B cell (primary cell): ENCODE measurements at regions not wholly inside any gene's neighbourhood (a gene's known extent, or its start where the extent isn't known, plus 50 kb on each side); places are given as distances from the start of the nearest gene placed in this dataset.

Experiments
- ATAC-seq: fragments of 200-7000 bp; cut with Tn5 transposase; one replicate; pipeline ENCODE4 v1.10.0; 2021; ENCODE audit warnings: low read depth, mild to moderate bottlenecking, moderate number of reproducible peaks, moderate library complexity
- CTCF ChIA-PET: fragments of 350-600 bp; sonication (Branson Sonifier 250); formaldehyde crosslinking; loops from one replicate; lab custom pipeline; 2021; ENCODE audit warnings: antibody characterized with exemption, inconsistent platforms; lab: Charles Lee
- POLR2A ChIA-PET: fragments of 350-600 bp; sonication (Branson Sonifier 250); formaldehyde crosslinking; loops from one replicate; lab custom pipeline; 2021; ENCODE audit warnings: antibody characterized with exemption; lab: Charles Lee
- DNase-seq: peaks from one replicate; pipeline ENCODE4 v3.0.0; 2013
- H2AFZ ChIP-seq: 2 replicates; pipeline ENCODE4 v1.6.1; 2012; ENCODE audit warnings: mild to moderate bottlenecking, low read depth, low read length; ENCODE audit not compliant: insufficient read depth, poor library complexity, severe bottlenecking
- H3K27ac ChIP-seq, 2 donors: 1 replicate in 1 of 2; 2 replicates in 1 of 2; pipeline ENCODE4 v1.5.1; 2012 to 2013; ENCODE audit warnings: low read length in 2 of 2, mild to moderate bottlenecking in 2 of 2, moderate library complexity in 1 of 2
- H3K27me3 ChIP-seq, 4 experiments: fragments of 200-600 bp in 1 of 4; sonication (generic) in 1 of 4; replicated peaks in 1 of 4; 1 replicate in 2 of 4; 2 replicates in 2 of 4; pipeline versions ENCODE4 v1.6.1 to v1.7.0; 2013 to 2016; ENCODE audit warnings: low read length in 3 of 4, mild to moderate bottlenecking in 2 of 4, mixed read lengths in 1 of 4, moderate library complexity in 1 of 4; ENCODE audit not compliant: insufficient read depth in 4 of 4, control insufficient read depth in 3 of 4; ENCODE audit errors: control extremely low read depth in 1 of 4
- H3K36me3 ChIP-seq, 2 experiments: replicated peaks in 1 of 2; 1 replicate in 1 of 2; 2 replicates in 1 of 2; pipeline versions ENCODE4 v1.6.1 to v1.7.1; 2013; ENCODE audit warnings: low read length in 1 of 2; ENCODE audit not compliant: insufficient read depth in 2 of 2, control insufficient read depth in 1 of 2; ENCODE audit errors: control extremely low read depth in 1 of 2, extremely low read depth in 1 of 2
- H3K4me1 ChIP-seq, 2 donors: fragments of 200-600 bp in 1 of 2; sonication (generic) in 1 of 2; 1 replicate in 1 of 2; 2 replicates in 1 of 2; pipeline versions ENCODE4 v1.5.1 to v1.6.1; 2013 to 2017; ENCODE audit warnings: low read length in 2 of 2; ENCODE audit not compliant: control insufficient read depth in 2 of 2, insufficient read depth in 2 of 2
- H3K4me2 ChIP-seq: replicated peaks from 2 replicates; pipeline ENCODE3; 2012; ENCODE audit warnings: mild to moderate bottlenecking, low read depth, low read length; ENCODE audit not compliant: poor library complexity, severe bottlenecking
- H3K4me3 ChIP-seq, 5 experiments: fragments of 200-600 bp in 1 of 5; sonication (generic) in 1 of 5; 1 replicate in 3 of 5; 2 replicates in 2 of 5; pipeline versions ENCODE4 v1.5.1 to v1.7.0; 2011 to 2016; ENCODE audit warnings: low read length in 4 of 5, mild to moderate bottlenecking in 4 of 5, low read depth in 2 of 5, control low read depth in 1 of 5, moderate library complexity in 1 of 5; ENCODE audit not compliant: insufficient read depth in 1 of 5; ENCODE audit errors: control extremely low read depth in 1 of 5, extremely low read depth in 1 of 5
- H3K79me2 ChIP-seq: fragments of 200-600 bp; sonication (generic); one replicate; pipeline ENCODE4 v1.6.0; 2016; ENCODE audit warnings: low read length; ENCODE audit not compliant: control insufficient read depth, insufficient read depth
- H3K9ac ChIP-seq: fragments of 200-600 bp; sonication (generic); 2 replicates; pipeline ENCODE4 v1.6.1; 2017; ENCODE audit warnings: mild to moderate bottlenecking, low read length, moderate library complexity
- H3K9me3 ChIP-seq, 3 donors: one replicate each; pipeline versions ENCODE4 v1.6.1 to v1.7.1; 2013; ENCODE audit warnings: low read length in 2 of 3; ENCODE audit not compliant: control insufficient read depth in 2 of 3, insufficient read depth in 1 of 3; ENCODE audit errors: control extremely low read depth in 1 of 3
- H4K20me1 ChIP-seq: 2 replicates; pipeline ENCODE4 v1.6.0; 2012; ENCODE audit warnings: mild to moderate bottlenecking, low read length; ENCODE audit not compliant: insufficient read depth, control insufficient read depth, poor library complexity, severe bottlenecking
- H3K27ac Mint-ChIP-seq: one replicate; pipeline ENCODE4 v1.8.0; 2021; ENCODE audit warnings: mixed read lengths
- H3K27me3 Mint-ChIP-seq: one replicate; pipeline ENCODE4 v1.8.0; 2021; ENCODE audit warnings: mixed read lengths
- H3K4me1 Mint-ChIP-seq: one replicate; pipeline ENCODE4 v1.8.0; 2021; ENCODE audit warnings: mixed read lengths
- H3K4me3 Mint-ChIP-seq: one replicate; pipeline ENCODE4 v1.8.0; 2021; ENCODE audit warnings: mixed read lengths
- H3K9me3 Mint-ChIP-seq: one replicate; pipeline ENCODE4 v1.8.0; 2022; ENCODE audit warnings: mixed read lengths; ENCODE audit not compliant: insufficient read depth
- CTCF ChIP-seq: fragments of 200-600 bp; IDR thresholded peaks from one replicate; pipeline ENCODE4 v1.8.0; 2022; ENCODE audit warnings: antibody characterized with exemption, mild to moderate bottlenecking
- EZH2 ChIP-seq: IDR thresholded peaks from 2 replicates; pipeline ENCODE4 v1.6.1; 2012; ENCODE audit warnings: borderline replicate concordance, low read depth, mild to moderate bottlenecking, moderate library complexity, low read length; ENCODE audit not compliant: insufficient read depth, poor library complexity, severe bottlenecking
- WGBS: methylation state at CpG from one replicate; pipeline ENCODE4 v1.1.5; 2013; ENCODE audit warnings: missing lambda C conversion rate; ENCODE audit not compliant: insufficient coverage; 5-methylcytosine and 5-hydroxymethylcytosine counted together
- intact Hi-C: fragments of 100-400 bp; cut with micrococcal nuclease; formaldehyde crosslinking; loops from one replicate; pipeline ENCODE4 v1.10.0; 2022

- CTCF ChIA-PET: no interaction called here
- no peak overlapping the region for H3K4me2 ChIP-seq
- no peak overlapping the region for H3K9ac ChIP-seq
- no peak overlapping the region for H3K27ac ChIP-seq
- TF ChIP-seq CTCF (no peak), EZH2 (no peak)
- DNase-seq: no peak
- no peaks in the 10 kb centered on the region for H3K27me3 ChIP-seq
- no peaks in the 10 kb centered on the region for H3K4me1 Mint-ChIP-seq
- ATAC-seq: no peak
- no peaks in the 10 kb centered on the region for H3K36me3 ChIP-seq
- H4K20me1 ChIP-seq: no peaks in the 10 kb centered on the region
- intact Hi-C loops: no loop called here
- 100% methylated on average over 1 of the region's 2 CpGs for WGBS
- POLR2A ChIA-PET: no interaction called here
- no peak overlapping the region for H2AFZ ChIP-seq
- no peaks in the 10 kb centered on the region for H3K9me3 Mint-ChIP-seq
- no peak overlapping the region for H3K27ac Mint-ChIP-seq
- peaks cover 9% of the 10 kb centered on the region for H3K27me3 Mint-ChIP-seq
- H3K9me3 ChIP-seq: peaks cover 0 to 1% (median 0%) of the 10 kb centered on the region in 3 donors
- H3K79me2 ChIP-seq: no peaks in the 10 kb centered on the region
- no peak overlapping the region for H3K4me3 ChIP-seq
- no peak overlapping the region for H3K4me3 Mint-ChIP-seq
- no peaks in the 10 kb centered on the region for H3K4me1 ChIP-seq
Observed at GRCh38 chr10:27599546-27599945, 95.4 kb downstream of the RAB18 start.

- H3K9me3 Mint-ChIP-seq: no peaks in the 10 kb centered on the region
- no peak for DNase-seq
- no peak overlapping the region for H2AFZ ChIP-seq
- H3K4me3 Mint-ChIP-seq: no peak overlapping the region
- H3K27me3 Mint-ChIP-seq: peaks cover 13% of the 10 kb centered on the region
- no peak for TF ChIP-seq CTCF
- TF ChIP-seq EZH2: no peak
- H4K20me1 ChIP-seq: no peaks in the 10 kb centered on the region
- no peaks in the 10 kb centered on the region for H3K4me1 Mint-ChIP-seq
- no peaks in the 10 kb centered on the region for H3K79me2 ChIP-seq
- CTCF ChIA-PET: no interaction called here
- no peak overlapping the region for H3K9ac ChIP-seq
- 100% methylated on average over 1 of the region's 2 CpGs for WGBS
- no peaks in the 10 kb centered on the region for H3K4me1 ChIP-seq
- no peak overlapping the region for H3K27ac Mint-ChIP-seq
- no peak overlapping the region for H3K27ac ChIP-seq
- peaks cover 0 to 1% (median 0%) of the 10 kb centered on the region in 3 donors for H3K9me3 ChIP-seq
- ATAC-seq: no peak
- no peaks in the 10 kb centered on the region for H3K27me3 ChIP-seq
- no peaks in the 10 kb centered on the region for H3K36me3 ChIP-seq
- H3K4me2 ChIP-seq: no peak overlapping the region
- POLR2A ChIA-PET: no interaction called here
- H3K4me3 ChIP-seq: no peak overlapping the region
- intact Hi-C loops: no loop called here
Observed at GRCh38 chr10:27600930-27601329, 96.8 kb downstream of the RAB18 start.
